WERI-Rb-1 (cell line): ENCODE measurements at regions not wholly inside any gene's neighbourhood (a gene's known extent, or its start where the extent isn't known, plus 50 kb on each side); places are given as distances from the start of the nearest gene placed in this dataset.

ENCODE experiments used
- DNase-seq: peaks from one replicate; pipeline ENCODE4 v3.0.0-alpha.2; 2020
- H3K27ac ChIP-seq: fragments of 250-450 bp; sonication (Bioruptor Pico); 2 replicates; pipeline ENCODE4 v1.5.1; 2020; ENCODE audit warnings: mild to moderate bottlenecking, moderate library complexity
- H3K27me3 ChIP-seq: fragments of 250-450 bp; sonication (Bioruptor Pico); 2 replicates; pipeline ENCODE4 v1.5.1; 2021; ENCODE audit warnings: mild to moderate bottlenecking, low read depth, moderate library complexity; ENCODE audit not compliant: insufficient read depth, severe bottlenecking
- H3K36me3 ChIP-seq: fragments of 250-450 bp; sonication (Bioruptor Pico); 2 replicates; pipeline ENCODE4 v1.5.1; 2020; ENCODE audit warnings: mild to moderate bottlenecking, moderate library complexity
- H3K4me3 ChIP-seq: 2 replicates; pipeline ENCODE4 v1.5.1; 2011; ENCODE audit warnings: low read depth, mild to moderate bottlenecking, control low read depth, low read length
- H3K9me3 ChIP-seq: fragments of 250-450 bp; sonication (Bioruptor Pico); 2 replicates; pipeline ENCODE4 v1.5.1; 2021; ENCODE audit warnings: mild to moderate bottlenecking, moderate library complexity; ENCODE audit not compliant: severe bottlenecking
- CTCF ChIP-seq: IDR thresholded peaks from 2 replicates; pipeline ENCODE4 v1.5.1; 2011; ENCODE audit warnings: low read depth, mild to moderate bottlenecking, control low read depth, inconsistent platforms, low read length

DNA sequence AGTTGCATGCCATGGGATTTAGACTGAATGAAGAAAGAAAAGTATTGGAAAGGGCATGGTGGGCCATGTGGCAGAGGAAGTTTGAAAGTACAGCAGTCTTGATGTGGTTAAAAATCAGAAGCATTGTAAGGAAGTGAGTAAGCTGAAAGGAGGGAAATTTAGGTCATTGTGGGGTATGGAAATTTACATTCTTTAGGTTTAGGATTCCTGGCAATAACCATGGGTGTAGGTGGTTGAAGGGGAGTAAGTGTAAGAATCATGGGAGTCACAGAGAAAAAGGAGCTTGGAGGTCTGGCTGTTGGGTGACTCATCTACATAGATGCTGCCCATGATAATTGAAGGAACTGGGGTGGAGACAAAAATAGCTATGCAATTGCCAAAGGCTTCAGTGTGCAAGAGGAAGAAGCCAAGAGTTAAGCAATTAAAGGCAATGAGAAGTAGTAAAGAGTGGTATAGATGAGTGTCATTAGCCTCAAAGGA lies 243.8 kb upstream of the LDB2 start:
- TF ChIP-seq CTCF = no peak
- DNase-seq = no peak
- Histone ChIP-seq H3K27me3 (peaks cover 16% of the 10 kb centered on the region), H3K9me3 (peaks cover 3% of the 10 kb centered on the region), H3K4me3 (no peak overlapping the region), H3K27ac (no peak overlapping the region), H3K36me3 (no peaks in the 10 kb centered on the region)

DNA sequence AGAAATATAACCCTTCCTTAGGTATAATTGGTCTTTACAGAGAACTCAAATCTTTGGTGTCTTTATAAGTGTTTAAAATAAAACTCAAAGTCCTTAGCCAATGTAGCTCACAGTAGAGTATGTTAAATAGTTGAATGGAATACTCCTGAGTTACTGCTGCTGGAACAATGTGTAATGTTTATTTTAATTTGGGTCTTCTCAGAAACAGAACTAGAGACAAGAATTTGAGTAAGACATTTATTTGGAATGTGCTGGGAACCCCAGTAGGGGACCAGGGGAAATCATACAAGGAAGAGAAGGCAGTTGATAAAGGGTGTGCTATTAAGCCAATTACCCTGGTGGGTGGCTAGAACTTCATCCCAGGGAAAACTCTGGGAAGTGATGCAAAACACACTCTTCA lies 240.4 kb upstream of the LDB2 start:
- no peak overlapping the region for H3K4me3 ChIP-seq
- no peak for TF ChIP-seq CTCF
- H3K27ac ChIP-seq = no peak overlapping the region

DNA sequence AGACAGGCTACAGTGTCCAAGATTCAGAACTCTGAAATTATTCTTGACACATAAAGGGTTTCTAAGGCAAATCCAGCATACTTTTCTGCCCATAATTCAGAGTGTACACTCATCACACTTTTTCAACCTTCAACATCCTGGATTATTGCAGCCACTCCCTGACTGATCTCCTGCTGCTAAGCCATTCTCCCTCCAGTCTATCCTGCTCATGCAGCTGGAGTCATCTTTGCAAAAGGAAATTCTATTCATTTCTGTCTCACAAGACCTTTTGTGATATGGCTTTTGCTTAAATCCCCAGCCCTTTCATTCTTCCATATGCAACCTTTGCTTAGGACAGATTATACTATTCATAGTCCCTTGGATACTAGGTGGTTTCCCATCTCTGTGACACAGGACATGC lies 236.1 kb upstream of the LDB2 start:
- H3K27me3 ChIP-seq = peaks cover 26% of the 10 kb centered on the region
- H3K4me3 ChIP-seq = no peak overlapping the region
- H3K9me3 ChIP-seq = peaks cover 3% of the 10 kb centered on the region
- DNase-seq = no peak
- H3K27ac ChIP-seq = no peak overlapping the region
- no peaks in the 10 kb centered on the region for H3K36me3 ChIP-seq
- TF ChIP-seq CTCF = no peak

More for the DNA sequence above, 240.4 kb upstream of the LDB2 start:
- H3K9me3 ChIP-seq = peaks cover 3% of the 10 kb centered on the region
- H3K27me3 ChIP-seq = peaks cover 8% of the 10 kb centered on the region
- no peaks in the 10 kb centered on the region for H3K36me3 ChIP-seq
- DNase-seq = no peak

GRCh38 chr4:17134100-17134499 lies 235.7 kb upstream of the LDB2 start:
- Histone ChIP-seq H3K4me3 (no peak overlapping the region), H3K9me3 (peaks cover 3% of the 10 kb centered on the region), H3K27me3 (peaks cover 26% of the 10 kb centered on the region), H3K27ac (no peak overlapping the region), H3K36me3 (no peaks in the 10 kb centered on the region)
- TF ChIP-seq CTCF = no peak
- no peak for DNase-seq

DNA sequence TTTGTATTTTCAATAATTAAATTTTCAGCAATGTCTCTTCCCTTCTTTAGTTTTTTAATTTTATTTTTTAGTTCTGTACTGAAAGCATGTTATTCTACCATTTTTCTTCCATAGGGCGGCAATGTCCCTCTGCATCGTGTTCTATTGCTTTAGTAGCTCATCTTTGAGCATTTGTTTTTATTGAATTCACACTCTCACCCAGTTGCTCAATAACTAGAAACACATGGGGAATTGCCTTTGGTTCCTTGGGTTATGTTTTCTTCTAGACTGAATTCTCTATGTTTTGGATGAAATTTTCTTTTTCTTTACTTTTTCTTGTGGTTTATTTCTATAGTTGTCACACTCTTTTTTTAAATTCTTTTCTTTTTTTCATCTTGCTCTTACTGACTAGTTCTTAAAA lies 233.8 kb upstream of the LDB2 start:
- Histone ChIP-seq H3K36me3 (no peaks in the 10 kb centered on the region), H3K9me3 (no peaks in the 10 kb centered on the region), H3K27ac (no peak overlapping the region), H3K27me3 (peaks cover 28% of the 10 kb centered on the region), H3K4me3 (no peak overlapping the region)
- DNase-seq = no peak
- TF ChIP-seq CTCF = no peak

DNA sequence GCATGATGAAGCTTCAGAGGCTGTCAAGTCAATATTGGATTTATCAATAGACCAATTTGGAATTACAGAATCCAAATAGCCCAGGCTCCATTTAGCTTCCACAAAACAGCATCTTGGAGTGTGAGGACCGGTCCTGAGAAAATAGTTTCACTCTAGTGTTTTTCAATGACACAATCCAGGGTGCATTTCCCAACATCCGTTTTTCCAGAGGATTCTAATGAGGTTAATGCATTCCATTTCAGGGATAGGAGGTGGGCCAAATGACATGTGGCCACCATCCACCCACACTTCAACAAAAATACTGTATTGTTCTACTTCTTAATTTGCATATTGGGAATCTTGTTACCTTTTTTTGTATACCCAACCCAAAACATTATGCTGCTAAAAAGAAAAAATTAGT lies 229.8 kb upstream of the LDB2 start:
- no peak for TF ChIP-seq CTCF
- H3K4me3 ChIP-seq = no peak overlapping the region
- DNase-seq = no peak
- H3K9me3 ChIP-seq = no peaks in the 10 kb centered on the region
- peaks cover 39% of the 10 kb centered on the region for H3K27me3 ChIP-seq
- no peaks in the 10 kb centered on the region for H3K36me3 ChIP-seq
- H3K27ac ChIP-seq = no peak overlapping the region
